ENCODE measurements at regions not wholly inside any gene's neighbourhood (a gene's known extent, or its start where the extent isn't known, plus 50 kb on each side); places are given as distances from the start of the nearest gene placed in this dataset.

DNA sequence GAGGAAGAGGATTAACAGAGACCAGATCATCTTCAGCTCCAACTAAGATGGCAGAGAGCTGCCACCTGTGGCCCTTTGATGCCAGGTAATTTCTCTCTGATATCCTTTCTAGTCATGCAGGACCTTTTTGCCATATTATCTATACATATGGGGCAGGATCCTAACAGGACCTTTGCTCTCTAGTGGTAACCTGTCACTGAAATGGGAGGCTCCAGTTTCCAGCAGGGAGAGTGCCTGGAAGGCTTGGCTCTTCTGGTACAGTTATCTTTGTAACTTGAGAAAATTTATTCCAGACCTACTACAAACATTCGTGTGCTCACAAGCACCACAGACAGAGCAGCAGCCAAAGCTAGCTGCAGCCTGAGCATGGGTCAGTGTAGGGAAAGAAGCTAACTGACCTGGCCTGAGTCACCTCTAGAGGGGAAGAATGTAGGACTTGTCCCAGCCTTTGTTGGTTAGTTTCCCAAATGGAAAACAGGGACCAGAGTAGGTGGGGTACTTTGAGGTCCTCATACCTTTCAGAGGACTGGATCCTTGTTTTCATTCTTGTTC is 86.5 kb upstream of the MACF1 start:
- TF ChIP-seq, protein P1, sequence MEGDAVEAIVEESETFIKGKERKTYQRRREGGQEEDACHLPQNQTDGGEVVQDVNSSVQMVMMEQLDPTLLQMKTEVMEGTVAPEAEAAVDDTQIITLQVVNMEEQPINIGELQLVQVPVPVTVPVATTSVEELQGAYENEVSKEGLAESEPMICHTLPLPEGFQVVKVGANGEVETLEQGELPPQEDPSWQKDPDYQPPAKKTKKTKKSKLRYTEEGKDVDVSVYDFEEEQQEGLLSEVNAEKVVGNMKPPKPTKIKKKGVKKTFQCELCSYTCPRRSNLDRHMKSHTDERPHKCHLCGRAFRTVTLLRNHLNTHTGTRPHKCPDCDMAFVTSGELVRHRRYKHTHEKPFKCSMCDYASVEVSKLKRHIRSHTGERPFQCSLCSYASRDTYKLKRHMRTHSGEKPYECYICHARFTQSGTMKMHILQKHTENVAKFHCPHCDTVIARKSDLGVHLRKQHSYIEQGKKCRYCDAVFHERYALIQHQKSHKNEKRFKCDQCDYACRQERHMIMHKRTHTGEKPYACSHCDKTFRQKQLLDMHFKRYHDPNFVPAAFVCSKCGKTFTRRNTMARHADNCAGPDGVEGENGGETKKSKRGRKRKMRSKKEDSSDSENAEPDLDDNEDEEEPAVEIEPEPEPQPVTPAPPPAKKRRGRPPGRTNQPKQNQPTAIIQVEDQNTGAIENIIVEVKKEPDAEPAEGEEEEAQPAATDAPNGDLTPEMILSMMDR (IDR thresholded peaks at IDR 0.05) = no peak
- no peak for TF ChIP-seq ZFX (IDR thresholded peaks at IDR 0.05; ENCODE audit: borderline replicate concordance)

Data from 22Rv1 (cell line).